GM12873 (cell line): ENCODE measurements at regions not wholly inside any gene's neighbourhood (a gene's known extent, or its start where the extent isn't known, plus 50 kb on each side); places are given as distances from the start of the nearest gene placed in this dataset.

Experiments used
- TF ChIP-seq, protein P1 (sequence below): IDR thresholded peaks from 2 replicates; pipeline ENCODE4 v1.5.1; 2012; ENCODE audit warnings: low read depth, mild to moderate bottlenecking, moderate library complexity, low read length, control low read depth; ENCODE audit not compliant: insufficient read depth; ENCODE audit errors: missing control alignments

GRCh38 chr10:113259576-113260226, 293.2 kb upstream of the HABP2 start:
- TF ChIP-seq, protein P1, sequence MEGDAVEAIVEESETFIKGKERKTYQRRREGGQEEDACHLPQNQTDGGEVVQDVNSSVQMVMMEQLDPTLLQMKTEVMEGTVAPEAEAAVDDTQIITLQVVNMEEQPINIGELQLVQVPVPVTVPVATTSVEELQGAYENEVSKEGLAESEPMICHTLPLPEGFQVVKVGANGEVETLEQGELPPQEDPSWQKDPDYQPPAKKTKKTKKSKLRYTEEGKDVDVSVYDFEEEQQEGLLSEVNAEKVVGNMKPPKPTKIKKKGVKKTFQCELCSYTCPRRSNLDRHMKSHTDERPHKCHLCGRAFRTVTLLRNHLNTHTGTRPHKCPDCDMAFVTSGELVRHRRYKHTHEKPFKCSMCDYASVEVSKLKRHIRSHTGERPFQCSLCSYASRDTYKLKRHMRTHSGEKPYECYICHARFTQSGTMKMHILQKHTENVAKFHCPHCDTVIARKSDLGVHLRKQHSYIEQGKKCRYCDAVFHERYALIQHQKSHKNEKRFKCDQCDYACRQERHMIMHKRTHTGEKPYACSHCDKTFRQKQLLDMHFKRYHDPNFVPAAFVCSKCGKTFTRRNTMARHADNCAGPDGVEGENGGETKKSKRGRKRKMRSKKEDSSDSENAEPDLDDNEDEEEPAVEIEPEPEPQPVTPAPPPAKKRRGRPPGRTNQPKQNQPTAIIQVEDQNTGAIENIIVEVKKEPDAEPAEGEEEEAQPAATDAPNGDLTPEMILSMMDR: no peak

GRCh38 chr10:113261161-113261560, 291.7 kb upstream of the HABP2 start:
- TF ChIP-seq, protein P1: no peak

- TF ChIP-seq, protein P1: no peak
These were observed 291.2 kb upstream of the HABP2 start for GRCh38 chr10:113261611-113262091.

DNA sequence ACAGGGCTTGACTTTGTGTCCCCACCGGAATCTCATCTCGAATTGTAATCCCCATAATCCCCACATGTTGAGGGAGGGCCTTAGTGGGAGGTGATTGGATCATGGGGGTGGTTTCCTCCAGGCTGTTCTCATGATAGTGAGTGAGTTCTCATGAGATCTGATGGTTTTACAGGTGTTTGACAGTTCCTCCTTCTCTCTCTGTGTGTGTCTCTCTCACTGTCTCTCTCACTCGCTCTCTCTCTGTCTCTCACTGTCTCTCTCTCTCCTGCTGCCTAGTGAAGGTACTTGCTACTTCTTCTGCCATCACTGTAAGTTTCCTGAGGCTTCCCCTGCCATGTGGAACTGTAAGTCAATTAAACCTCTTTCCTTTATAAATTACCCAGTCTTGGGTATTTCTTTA, 289.8 kb upstream of the HABP2 start:
- TF ChIP-seq, protein P1: no peak

- TF ChIP-seq, protein P1: no peak
These were observed 288.3 kb upstream of the HABP2 start for GRCh38 chr10:113264333-113265131.

GRCh38 chr10:113266147-113266546, 286.7 kb upstream of the HABP2 start:
- TF ChIP-seq, protein P1: no peak
